K562 (cell line): ENCODE measurements at regions not wholly inside any gene's neighbourhood (a gene's known extent, or its start where the extent isn't known, plus 50 kb on each side); places are given as distances from the start of the nearest gene placed in this dataset.

Experiments used
- ATAC-seq: fragments of 200-7000 bp; cut with Tn5 transposase; 3 replicates; pipeline ENCODE4 v1.9.1; 2020; ENCODE audit warnings: moderate library complexity
- BruUV-seq: library from RNA; stranded (reverse); fragments of 400-500 nt; replicated peaks from 2 replicates; lab custom pipeline; 2021; lab: Mats Ljungman, UMichigan
- CTCF ChIA-PET: fragments of 300-600 bp; formaldehyde crosslinking; extraction: SDS; loops from one replicate; lab custom pipeline; 2021; ENCODE audit warnings: low intra/inter-chr PET ratio; lab: Yijun Ruan, JAX
- POLR2A ChIA-PET: fragments of 300-600, 350-650 bp; sonication (Branson Sonifier 250); formaldehyde crosslinking; extraction: SDS; loops from one replicate; lab custom pipeline; 2021; ENCODE audit warnings: antibody characterized with exemption, inconsistent platforms; lab: Yijun Ruan, JAX
- DNase-seq, 4 experiments: peaks; one replicate each; pipeline versions ENCODE4 v3.0.0 to v3.0.0-alpha.2; 2011 to 2018; ENCODE audit warnings: low spot score in 3 of 4, mixed read lengths in 3 of 4; ENCODE audit errors: extremely low read depth in 1 of 4
- FAIRE-seq: peaks from 2 replicates; lab custom pipeline; 2011; peaks lifted over from hg19 to GRCh38; lab: Jason Lieb, UNC
- H2AFZ ChIP-seq: 2 replicates; pipeline ENCODE4 v1.6.0; 2011; ENCODE audit warnings: low read depth, low read length, control low read depth, inconsistent platforms
- H3K27ac ChIP-seq: fragments of 200-600 bp; 3 replicates; pipeline ENCODE4 v1.8.0; 2011; ENCODE audit warnings: low read depth, mild to moderate bottlenecking, control low read depth, inconsistent platforms, low read length, moderate library complexity, mixed read lengths; ENCODE audit errors: extremely low read depth
- H3K27me3 ChIP-seq, 2 experiments: fragments of 300-600 bp in 1 of 2; 2 replicates in 1 of 2; 3 replicates in 1 of 2; pipeline versions ENCODE4 v1.6.0 to v1.8.0; 2011; ENCODE audit warnings: inconsistent platforms in 2 of 2, low read length in 2 of 2, mild to moderate bottlenecking in 1 of 2, mixed read lengths in 1 of 2, moderate library complexity in 1 of 2; ENCODE audit not compliant: control insufficient read depth in 2 of 2, insufficient read depth in 2 of 2
- H3K36me3 ChIP-seq: fragments of 300-600 bp; 3 replicates; pipeline ENCODE4 v1.8.0; 2011; ENCODE audit warnings: mild to moderate bottlenecking, low read length, inconsistent platforms; ENCODE audit not compliant: control insufficient read depth, insufficient read depth
- H3K4me1 ChIP-seq, 2 experiments: fragments of 200-600 bp in 1 of 2; replicated peaks in 1 of 2; 2 replicates in 1 of 2; 3 replicates in 1 of 2; pipeline versions ENCODE4 v1.5.1 to v1.8.0; 2011; ENCODE audit warnings: inconsistent platforms in 2 of 2, low read length in 2 of 2, mild to moderate bottlenecking in 1 of 2, mixed read lengths in 1 of 2, moderate library complexity in 1 of 2; ENCODE audit not compliant: control insufficient read depth in 2 of 2, insufficient read depth in 2 of 2
- H3K4me2 ChIP-seq: 2 replicates; pipeline ENCODE4 v1.6.1; 2011; ENCODE audit warnings: low read length, control low read depth, inconsistent platforms, mixed read lengths; ENCODE audit not compliant: insufficient read depth
- H3K4me3 ChIP-seq: fragments of 200-600 bp; sonication (generic), shearing (Covaris generic); 2 replicates; pipeline ENCODE4 v1.5.1; 2016; ENCODE audit warnings: control low read depth, inconsistent platforms
- H3K79me2 ChIP-seq: fragments of 200-600 bp; 3 replicates; pipeline ENCODE4 v1.8.0; 2011; ENCODE audit warnings: low read length, inconsistent platforms; ENCODE audit not compliant: control insufficient read depth, insufficient read depth
- H3K9ac ChIP-seq, 2 experiments: 2 replicates each; pipeline versions ENCODE4 v1.6.0 to v1.6.1; 2011; ENCODE audit warnings: low read depth in 2 of 2, low read length in 2 of 2, control low read depth in 1 of 2, inconsistent platforms in 1 of 2, mild to moderate bottlenecking in 1 of 2, mixed read lengths in 1 of 2; ENCODE audit not compliant: insufficient read depth in 1 of 2
- H3K9me1 ChIP-seq: one replicate; pipeline ENCODE4 v1.6.0; 2011; ENCODE audit warnings: inconsistent platforms, mild to moderate bottlenecking, low read length, moderate library complexity; ENCODE audit not compliant: control insufficient read depth, insufficient read depth
- H3K9me3 ChIP-seq: replicated peaks from 2 replicates; pipeline ENCODE4 v1.5.1; 2011; ENCODE audit warnings: low read depth, low read length, inconsistent platforms; ENCODE audit not compliant: control insufficient read depth, insufficient read depth
- H4K20me1 ChIP-seq: replicated peaks from 2 replicates; pipeline ENCODE4 v1.6.1; 2011; ENCODE audit warnings: low read length, inconsistent platforms, mixed read lengths; ENCODE audit not compliant: control insufficient read depth, insufficient read depth
- BCOR ChIP-seq: fragments of 450-650 bp; IDR thresholded peaks from 2 replicates; pipeline ENCODE4 v1.6.1; 2016
- CBX3 ChIP-seq, 2 experiments: IDR thresholded peaks; 1 replicate in 1 of 2; 2 replicates in 1 of 2; pipeline ENCODE4 v1.6.1; 2012; ENCODE audit warnings: inconsistent platforms in 2 of 2, low read length in 2 of 2, borderline replicate concordance in 1 of 2, control low read depth in 1 of 2
- CREM ChIP-seq: IDR thresholded peaks from 2 replicates; pipeline ENCODE4 v1.6.1; 2014; ENCODE audit warnings: antibody characterized with exemption, low read depth
- CXXC5 ChIP-seq: fragments of 250-450 bp; sonication (Bioruptor Pico); IDR thresholded peaks from 2 replicates; pipeline ENCODE4 v1.8.0; 2022; ENCODE audit warnings: inconsistent platforms, mild to moderate bottlenecking, moderate library complexity
- E2F8 ChIP-seq: fragments of 450-650 bp; IDR thresholded peaks from 2 replicates; pipeline ENCODE4 v1.7.1; 2018; ENCODE audit warnings: mild to moderate bottlenecking, low read depth; ENCODE audit not compliant: partially characterized antibody
- EHMT2 ChIP-seq: fragments of 450-650 bp; IDR thresholded peaks from 2 replicates; pipeline ENCODE4 v1.6.1; 2018; ENCODE audit warnings: antibody characterized with exemption
- ELF1 ChIP-seq: fragments of 200-800 bp; sonication (Bioruptor generic); IDR thresholded peaks from 2 replicates; pipeline ENCODE4 v1.6.1; 2016; ENCODE audit warnings: missing genetic modification characterization, missing compliant biosample characterization
- ETV1 ChIP-seq: fragments of 450-650 bp; conservative IDR thresholded peaks from 2 replicates; pipeline ENCODE4 v1.6.1; 2016; ENCODE audit warnings: missing genetic modification characterization, control low read depth, low read depth, missing compliant biosample characterization
- KHSRP ChIP-seq: fragments of 450-650 bp; IDR thresholded peaks from 2 replicates; pipeline ENCODE4 v1.6.1; 2017
- NR2C1 ChIP-seq, 2 experiments: fragments of 450-650 bp; IDR thresholded peaks; 2 replicates each; pipeline ENCODE4 v1.6.1; 2017; ENCODE audit warnings: mild to moderate bottlenecking in 2 of 2, antibody characterized with exemption in 1 of 2, inconsistent platforms in 1 of 2, missing compliant biosample characterization in 1 of 2, missing genetic modification characterization in 1 of 2
- NR2C2 ChIP-seq, 2 experiments: fragments of 200-800 bp in 1 of 2; sonication (Bioruptor generic) in 1 of 2; sonication (generic) in 1 of 2; formaldehyde crosslinking in 1 of 2; IDR thresholded peaks; 2 replicates each; pipeline versions ENCODE4 v1.6.1 to v1.8.0; 2016 to 2022; ENCODE audit warnings: mild to moderate bottlenecking in 1 of 2, missing compliant biosample characterization in 1 of 2, missing genetic modification characterization in 1 of 2, missing genetic modification reagents in 1 of 2
- SMAD4 ChIP-seq: fragments of 250-450 bp; sonication (Bioruptor Pico); conservative IDR thresholded peaks from 2 replicates; pipeline ENCODE4 v1.8.0; 2021; ENCODE audit warnings: inconsistent platforms, mild to moderate bottlenecking, moderate library complexity
- SMARCC2 ChIP-seq: fragments of 450-650 bp; IDR thresholded peaks from 2 replicates; pipeline ENCODE4 v1.6.1; 2017; ENCODE audit warnings: antibody characterized with exemption, moderate library complexity, mild to moderate bottlenecking, low read depth
- ZFP36 ChIP-seq: fragments of 150-350 bp; IDR thresholded peaks from 2 replicates; pipeline ENCODE4 v1.6.1; 2018; ENCODE audit warnings: low read length, low read depth; ENCODE audit not compliant: partially characterized antibody
- ZNF263 ChIP-seq: sonication (generic); formaldehyde crosslinking; IDR thresholded peaks from 2 replicates; pipeline ENCODE4 v1.8.0; 2022; ENCODE audit warnings: mild to moderate bottlenecking, missing genetic modification reagents, borderline replicate concordance
- ZNF644 ChIP-seq: fragments of 200-800 bp; sonication (Bioruptor generic); IDR thresholded peaks from 2 replicates; pipeline ENCODE4 v1.6.1; 2016; ENCODE audit warnings: low read depth, missing genetic modification characterization, missing compliant biosample characterization
- ZNF766 ChIP-seq: fragments of 200-800 bp; sonication (Bioruptor generic); conservative IDR thresholded peaks from 2 replicates; pipeline ENCODE4 v1.6.1; 2016; ENCODE audit warnings: missing genetic modification characterization, missing compliant biosample characterization
- ZNF780A ChIP-seq: fragments of 250-450 bp; sonication (Bioruptor Pico); IDR thresholded peaks from 2 replicates; pipeline ENCODE4 v1.5.0; 2021; ENCODE audit warnings: mild to moderate bottlenecking
- WGBS: fragments of 100-300 bp; shearing (Covaris generic); methylation state at CpG from one replicate; pipeline ENCODE4 v1.1.6; 2016; ENCODE audit warnings: low coverage, mixed read lengths; ENCODE audit not compliant: insufficient coverage; ENCODE audit errors: missing lambda C conversion rate; 5-methylcytosine and 5-hydroxymethylcytosine counted together
- in situ Hi-C: fragments of 300-500 bp; cut with MboI; formaldehyde crosslinking; loops from 4 replicates; pipeline ENCODE4 v1.15.0; 2018; ENCODE audit warnings: inconsistent platforms, mixed read lengths
- intact Hi-C: fragments of 100-400 bp; cut with micrococcal nuclease; formaldehyde crosslinking; loops from 2 replicates; pipeline ENCODE4 v1.14.2; 2022

- H3K79me2 ChIP-seq = no peaks in the 10 kb centered on the region
- no peaks in the 10 kb centered on the region for H4K20me1 ChIP-seq
- no peak overlapping the region for H3K9ac ChIP-seq
- WGBS = 4% methylated on average over 10 of the region's 10 CpGs
- H3K27ac ChIP-seq = no peak overlapping the region
- intact Hi-C loops (no loop called here), in situ Hi-C loops (no loop called here)
- no TSS peak for BruUV-seq
- peak overlapping the region; percentile 71 for H2AFZ ChIP-seq
- ATAC-seq = no peak
- H3K36me3 ChIP-seq = no peaks in the 10 kb centered on the region
- no peaks in the 10 kb centered on the region for H3K9me3 ChIP-seq
- H3K27me3 ChIP-seq = peaks cover under 1 to 3% of the 10 kb centered on the region in 2 experiments; a peak in 3 of 5 replicates
- CTCF ChIA-PET = no interaction called here
- no peaks in the 10 kb centered on the region for H3K4me1 ChIP-seq
- peak overlapping the region; percentile 62 for H3K4me2 ChIP-seq
- H3K9me1 ChIP-seq = no peaks in the 10 kb centered on the region
- POLR2A ChIA-PET = interaction anchor here (1.6 kb wide), 1 partner anchor 16 kb away, joined by 3 read pairs; no protein-coding TSS in a partner anchor
- DNase-seq = peak in 2 of 4 experiments; percentile 19 to 21
- no peak for FAIRE-seq
- H3K4me3 ChIP-seq = no peak overlapping the region
- TF ChIP-seq ETV1 (tag) (peak; percentile 70), ZFP36 (peak; percentile 62), ELF1 (peak; percentile 92), NR2C1 (IDR thresholded peaks at IDR 0.05) (peak; percentile 51), NR2C1 (tag; IDR thresholded peaks at IDR 0.05) (peak; percentile 63), CXXC5 (CRISPR knock-in tag) (peak; percentile 29; the same call in 1 of the 2 replicates), CBX3 (IDR thresholded peaks at IDR 0.05; ENCODE audit: borderline replicate concordance in 1 of 2, low read length in 2 of 2) (0 out of 3 replicates have a peak, but pooled peaks of 1 of the 2 experiments have one; percentile 22), CREM (peak; percentile 47; the same call in 1 of the 2 replicates), SMARCC2 (no peak), ZNF780A (no peak), ZNF644 (tag) (no peak), SMAD4 (CRISPR knock-in tag) (0 out of 2 replicates have a peak, but pooled peaks have one; percentile 30), ZNF263 (no peak), ZNF766 (0 out of 2 replicates have a peak, but pooled peaks have one; percentile 26), NR2C2 (CRISPR knock-in tag; IDR thresholded peaks at IDR 0.05) (no peak), NR2C2 (tag; IDR thresholded peaks at IDR 0.05) (peak; percentile 72), BCOR (peak; percentile 64; the same call in 1 of the 2 replicates), EHMT2 (peak; percentile 93), KHSRP (no peak), E2F8 (peak; percentile 51)
These were observed 259.9 kb downstream of the IRF8 start for GRCh38 chr16:86158688-86159360.
